WTC11 (cell line): ENCODE measurements at regions not wholly inside any gene's neighbourhood (a gene's known extent, or its start where the extent isn't known, plus 50 kb on each side); places are given as distances from the start of the nearest gene placed in this dataset.

Experiments used
- ATAC-seq: fragments of 200-7000 bp; cut with Tn5 transposase; 2 replicates; pipeline ENCODE4 v1.10.0; 2021; ENCODE audit warnings: mild to moderate bottlenecking, moderate library complexity
- CTCF ChIA-PET: fragments of 300-600 bp; sonication (Branson Sonifier 250); formaldehyde crosslinking; loops from one replicate; lab custom pipeline; 2021; ENCODE audit warnings: antibody characterized with exemption; lab: Charles Lee
- POLR2A ChIA-PET: fragments of 350-600 bp; sonication (Branson Sonifier 250); formaldehyde crosslinking; loops from one replicate; lab custom pipeline; 2021; ENCODE audit warnings: antibody characterized with exemption; lab: Charles Lee
- DNase-seq: peaks from one replicate; pipeline ENCODE4 v3.0.0; 2021; ENCODE audit warnings: low spot score
- H3K27ac Mint-ChIP-seq: 2 replicates; pipeline ENCODE4 v1.8.0; 2021; ENCODE audit warnings: mixed read lengths
- H3K27me3 Mint-ChIP-seq: 2 replicates; pipeline ENCODE4 v1.8.0; 2021; ENCODE audit warnings: low read depth, mild to moderate bottlenecking, moderate library complexity, mixed read lengths
- H3K36me3 Mint-ChIP-seq: 2 replicates; pipeline ENCODE4 v1.8.0; 2021; ENCODE audit warnings: mixed read lengths
- H3K4me1 Mint-ChIP-seq: 2 replicates; pipeline ENCODE4 v1.8.0; 2022; ENCODE audit warnings: mixed read lengths
- H3K4me3 Mint-ChIP-seq: 2 replicates; pipeline ENCODE4 v1.8.0; 2021; ENCODE audit warnings: mild to moderate bottlenecking, moderate library complexity, mixed read lengths
- H3K9me3 Mint-ChIP-seq: 2 replicates; pipeline ENCODE4 v1.8.0; 2021; ENCODE audit warnings: mixed read lengths
- CREB1 ChIP-seq: sonication (generic); formaldehyde crosslinking; IDR thresholded peaks from 2 replicates; pipeline ENCODE4 v1.8.0; 2023; ENCODE audit warnings: mild to moderate bottlenecking, missing genetic modification reagents
- JUN ChIP-seq: sonication (generic); formaldehyde crosslinking; IDR thresholded peaks from 2 replicates; pipeline ENCODE4 v1.8.0; 2023; ENCODE audit warnings: mild to moderate bottlenecking, missing genetic modification reagents
- NFYB ChIP-seq: sonication (generic); formaldehyde crosslinking; conservative IDR thresholded peaks from 2 replicates; pipeline ENCODE4 v1.8.0; 2022; ENCODE audit warnings: low read depth, missing genetic modification reagents
- SP1 ChIP-seq: sonication (generic); formaldehyde crosslinking; conservative IDR thresholded peaks from 2 replicates; pipeline ENCODE4 v1.8.1; 2022; ENCODE audit warnings: missing genetic modification reagents
- TEAD1 ChIP-seq: sonication (generic); formaldehyde crosslinking; IDR thresholded peaks from 2 replicates; pipeline ENCODE4 v1.8.0; 2022; ENCODE audit warnings: mild to moderate bottlenecking, missing genetic modification reagents
- ZNF317 ChIP-seq: sonication (generic); formaldehyde crosslinking; IDR thresholded peaks from 2 replicates; pipeline ENCODE4 v1.8.1; 2023; ENCODE audit warnings: low read depth, mild to moderate bottlenecking, moderate library complexity, missing genetic modification reagents, borderline replicate concordance
- ZNF416 ChIP-seq: fragments of 250-450 bp; sonication (Bioruptor Pico); IDR thresholded peaks from 2 replicates; pipeline ENCODE4 v1.9.0; 2021; ENCODE audit warnings: mild to moderate bottlenecking, inconsistent platforms
- ZNF423 ChIP-seq: fragments of 250-450 bp; sonication (Bioruptor Pico); IDR thresholded peaks from 2 replicates; pipeline ENCODE4 v2.1.2; 2022; ENCODE audit warnings: mild to moderate bottlenecking, moderate library complexity
- TF ChIP-seq, protein P1 (sequence below): sonication (generic); formaldehyde crosslinking; IDR thresholded peaks from 2 replicates; pipeline ENCODE4 v1.8.1; 2023; ENCODE audit warnings: mild to moderate bottlenecking, missing genetic modification reagents, moderate library complexity
- TF ChIP-seq, protein P2 (sequence below): sonication (generic); formaldehyde crosslinking; IDR thresholded peaks from 2 replicates; pipeline ENCODE4 v1.8.0; 2022; ENCODE audit warnings: mild to moderate bottlenecking, missing genetic modification reagents
- TF ChIP-seq, protein P3 (sequence below): sonication (generic); formaldehyde crosslinking; IDR thresholded peaks from 2 replicates; pipeline ENCODE4 v1.8.1; 2023; ENCODE audit warnings: mild to moderate bottlenecking, missing genetic modification reagents, moderate library complexity
- TF ChIP-seq, protein P4 (sequence below): sonication (generic); formaldehyde crosslinking; IDR thresholded peaks from 2 replicates; pipeline ENCODE4 v1.8.1; 2023; ENCODE audit warnings: mild to moderate bottlenecking, moderate library complexity, missing genetic modification reagents
- TF ChIP-seq, protein P5 (sequence below): fragments of 250-450 bp; sonication (Bioruptor Pico); IDR thresholded peaks from 2 replicates; pipeline ENCODE4 v1.8.0; 2021; ENCODE audit warnings: mild to moderate bottlenecking
- TF ChIP-seq, protein P6 (sequence below): sonication (generic); formaldehyde crosslinking; IDR thresholded peaks from 2 replicates; pipeline ENCODE4 v1.8.1; 2022; ENCODE audit warnings: mild to moderate bottlenecking, missing genetic modification reagents, moderate library complexity, borderline replicate concordance
- TF ChIP-seq, protein P7 (sequence below): sonication (generic); formaldehyde crosslinking; IDR thresholded peaks from 2 replicates; pipeline ENCODE4 v1.8.1; 2022; ENCODE audit warnings: mild to moderate bottlenecking, moderate library complexity, missing genetic modification reagents
- TF ChIP-seq, protein P8 (sequence below): fragments of 250-450 bp; sonication (Bioruptor Pico); IDR thresholded peaks from 2 replicates; pipeline ENCODE4 v1.9.0; 2021; ENCODE audit warnings: mild to moderate bottlenecking, borderline replicate concordance

DNA sequence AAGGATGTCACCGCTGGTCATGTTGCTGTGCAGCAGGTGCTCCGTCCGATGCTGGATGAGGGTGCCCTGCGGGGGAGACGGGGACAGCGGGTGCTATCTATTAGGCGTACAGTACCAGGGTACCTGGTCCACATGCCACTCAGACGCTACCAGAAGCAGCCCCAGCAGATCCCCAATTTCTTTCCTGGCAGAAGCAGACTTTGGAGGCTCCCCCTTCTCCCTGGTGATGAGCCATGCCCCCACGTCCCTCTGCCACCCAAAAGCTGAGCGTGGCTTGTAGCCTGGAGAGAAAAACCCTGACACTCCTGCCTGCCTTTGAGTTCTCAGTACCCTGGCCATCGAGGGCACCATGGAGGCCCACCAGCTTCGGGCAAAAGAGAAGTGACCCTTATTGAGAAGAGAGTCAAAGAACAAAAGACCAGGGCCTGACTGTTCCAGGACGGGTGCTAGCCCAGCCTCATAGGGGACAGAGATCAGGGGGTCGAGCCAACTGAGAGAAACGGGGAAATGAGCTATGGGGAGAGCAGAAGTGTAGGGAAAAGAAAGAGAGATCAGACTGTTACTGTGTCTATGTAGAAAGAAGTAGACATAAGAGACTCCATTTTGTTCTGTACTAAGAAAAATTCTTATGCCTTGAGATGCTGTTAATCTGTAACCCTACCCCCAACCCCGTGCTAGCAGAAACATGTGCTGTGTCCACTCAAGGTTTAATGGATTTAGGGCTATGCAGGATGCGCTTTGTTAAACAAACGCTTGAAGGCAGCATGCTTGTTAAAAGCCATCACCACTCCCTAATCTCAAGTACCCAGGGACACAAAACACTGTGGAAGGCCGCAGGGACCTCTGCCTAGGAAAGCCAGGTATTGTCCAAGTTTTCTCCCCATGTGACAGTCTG, 62.0 kb upstream of the ZNF354B start:
- DNase-seq = no peak
- Mint-ChIP-seq H3K4me1 (peaks cover 14% of the 10 kb centered on the region), H3K36me3 (peaks cover 23% of the 10 kb centered on the region), H3K27me3 (no peaks in the 10 kb centered on the region), H3K4me3 (no peak overlapping the region), H3K9me3 (peaks cover 4% of the 10 kb centered on the region)
- CTCF ChIA-PET = no interaction called here
- TF ChIP-seq CREB1 (CRISPR knock-in tag) = no peak
- TF ChIP-seq, protein P1, sequence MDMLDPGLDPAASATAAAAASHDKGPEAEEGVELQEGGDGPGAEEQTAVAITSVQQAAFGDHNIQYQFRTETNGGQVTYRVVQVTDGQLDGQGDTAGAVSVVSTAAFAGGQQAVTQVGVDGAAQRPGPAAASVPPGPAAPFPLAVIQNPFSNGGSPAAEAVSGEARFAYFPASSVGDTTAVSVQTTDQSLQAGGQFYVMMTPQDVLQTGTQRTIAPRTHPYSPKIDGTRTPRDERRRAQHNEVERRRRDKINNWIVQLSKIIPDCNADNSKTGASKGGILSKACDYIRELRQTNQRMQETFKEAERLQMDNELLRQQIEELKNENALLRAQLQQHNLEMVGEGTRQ (CRISPR knock-in tag) = no peak
- no peak for TF ChIP-seq ZNF416
- TF ChIP-seq ZNF423 (CRISPR knock-in tag) = no peak
- TF ChIP-seq ZNF317 = no peak
- TF ChIP-seq, protein P2, sequence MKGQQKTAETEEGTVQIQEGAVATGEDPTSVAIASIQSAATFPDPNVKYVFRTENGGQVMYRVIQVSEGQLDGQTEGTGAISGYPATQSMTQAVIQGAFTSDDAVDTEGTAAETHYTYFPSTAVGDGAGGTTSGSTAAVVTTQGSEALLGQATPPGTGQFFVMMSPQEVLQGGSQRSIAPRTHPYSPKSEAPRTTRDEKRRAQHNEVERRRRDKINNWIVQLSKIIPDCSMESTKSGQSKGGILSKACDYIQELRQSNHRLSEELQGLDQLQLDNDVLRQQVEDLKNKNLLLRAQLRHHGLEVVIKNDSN = no peak
- TF ChIP-seq SP1 (CRISPR knock-in tag) = no peak
- TF ChIP-seq, protein P3, sequence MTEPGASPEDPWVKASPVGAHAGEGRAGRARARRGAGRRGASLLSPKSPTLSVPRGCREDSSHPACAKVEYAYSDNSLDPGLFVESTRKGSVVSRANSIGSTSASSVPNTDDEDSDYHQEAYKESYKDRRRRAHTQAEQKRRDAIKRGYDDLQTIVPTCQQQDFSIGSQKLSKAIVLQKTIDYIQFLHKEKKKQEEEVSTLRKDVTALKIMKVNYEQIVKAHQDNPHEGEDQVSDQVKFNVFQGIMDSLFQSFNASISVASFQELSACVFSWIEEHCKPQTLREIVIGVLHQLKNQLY (CRISPR knock-in tag) = no peak
- no peak for TF ChIP-seq NFYB (CRISPR knock-in tag)
- TF ChIP-seq, protein P4, sequence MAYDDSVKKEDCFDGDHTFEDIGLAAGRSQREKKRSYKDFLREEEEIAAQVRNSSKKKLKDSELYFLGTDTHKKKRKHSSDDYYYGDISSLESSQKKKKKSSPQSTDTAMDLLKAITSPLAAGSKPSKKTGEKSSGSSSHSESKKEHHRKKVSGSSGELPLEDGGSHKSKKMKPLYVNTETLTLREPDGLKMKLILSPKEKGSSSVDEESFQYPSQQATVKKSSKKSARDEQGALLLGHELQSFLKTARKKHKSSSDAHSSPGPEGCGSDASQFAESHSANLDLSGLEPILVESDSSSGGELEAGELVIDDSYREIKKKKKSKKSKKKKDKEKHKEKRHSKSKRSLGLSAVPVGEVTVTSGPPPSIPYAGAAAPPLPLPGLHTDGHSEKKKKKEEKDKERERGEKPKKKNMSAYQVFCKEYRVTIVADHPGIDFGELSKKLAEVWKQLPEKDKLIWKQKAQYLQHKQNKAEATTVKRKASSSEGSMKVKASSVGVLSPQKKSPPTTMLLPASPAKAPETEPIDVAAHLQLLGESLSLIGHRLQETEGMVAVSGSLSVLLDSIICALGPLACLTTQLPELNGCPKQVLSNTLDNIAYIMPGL = no peak
- TF ChIP-seq, protein P5, sequence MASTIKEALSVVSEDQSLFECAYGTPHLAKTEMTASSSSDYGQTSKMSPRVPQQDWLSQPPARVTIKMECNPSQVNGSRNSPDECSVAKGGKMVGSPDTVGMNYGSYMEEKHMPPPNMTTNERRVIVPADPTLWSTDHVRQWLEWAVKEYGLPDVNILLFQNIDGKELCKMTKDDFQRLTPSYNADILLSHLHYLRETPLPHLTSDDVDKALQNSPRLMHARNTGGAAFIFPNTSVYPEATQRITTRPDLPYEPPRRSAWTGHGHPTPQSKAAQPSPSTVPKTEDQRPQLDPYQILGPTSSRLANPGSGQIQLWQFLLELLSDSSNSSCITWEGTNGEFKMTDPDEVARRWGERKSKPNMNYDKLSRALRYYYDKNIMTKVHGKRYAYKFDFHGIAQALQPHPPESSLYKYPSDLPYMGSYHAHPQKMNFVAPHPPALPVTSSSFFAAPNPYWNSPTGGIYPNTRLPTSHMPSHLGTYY (CRISPR knock-in tag) = no peak
- TF ChIP-seq, protein P6, sequence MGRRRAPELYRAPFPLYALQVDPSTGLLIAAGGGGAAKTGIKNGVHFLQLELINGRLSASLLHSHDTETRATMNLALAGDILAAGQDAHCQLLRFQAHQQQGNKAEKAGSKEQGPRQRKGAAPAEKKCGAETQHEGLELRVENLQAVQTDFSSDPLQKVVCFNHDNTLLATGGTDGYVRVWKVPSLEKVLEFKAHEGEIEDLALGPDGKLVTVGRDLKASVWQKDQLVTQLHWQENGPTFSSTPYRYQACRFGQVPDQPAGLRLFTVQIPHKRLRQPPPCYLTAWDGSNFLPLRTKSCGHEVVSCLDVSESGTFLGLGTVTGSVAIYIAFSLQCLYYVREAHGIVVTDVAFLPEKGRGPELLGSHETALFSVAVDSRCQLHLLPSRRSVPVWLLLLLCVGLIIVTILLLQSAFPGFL = no peak
- no peak for TF ChIP-seq JUN
- TF ChIP-seq, all 79 proteins: peak for 0
- H3K27ac Mint-ChIP-seq = peak overlapping the region; percentile 31
- no peak for ATAC-seq
- POLR2A ChIA-PET = no interaction called here

DNA sequence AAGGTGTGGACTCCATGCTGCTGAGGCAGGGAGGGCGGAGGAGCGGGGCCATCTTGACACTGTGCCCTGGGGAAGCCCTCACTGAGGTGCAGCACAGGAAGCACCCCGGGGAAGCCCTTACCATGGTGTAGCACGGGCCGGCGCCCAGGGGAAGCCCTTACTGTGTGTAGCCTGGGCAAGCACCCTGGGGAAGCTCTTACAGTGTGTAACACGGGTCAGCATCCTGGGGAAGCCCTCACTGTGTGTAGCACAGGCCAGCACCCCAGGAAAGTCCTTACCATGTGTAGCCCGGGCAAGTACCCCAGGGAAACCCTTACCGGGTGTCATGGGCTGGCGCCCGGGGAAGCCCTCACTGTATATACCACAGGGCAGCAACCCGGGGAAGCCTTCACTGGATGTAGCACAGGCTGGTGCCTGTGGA, 62.6 kb upstream of the ZNF354B start:
- peaks cover 20% of the 10 kb centered on the region for H3K36me3 Mint-ChIP-seq
- no peak overlapping the region for H3K4me3 Mint-ChIP-seq
- CTCF ChIA-PET = no interaction called here
- no peak for ATAC-seq
- no peak overlapping the region for H3K27ac Mint-ChIP-seq
- no peaks in the 10 kb centered on the region for H3K27me3 Mint-ChIP-seq
- POLR2A ChIA-PET = no interaction called here
- TF ChIP-seq TEAD1 = no peak
- TF ChIP-seq, protein P3 (CRISPR knock-in tag) = no peak
- TF ChIP-seq, protein P7, sequence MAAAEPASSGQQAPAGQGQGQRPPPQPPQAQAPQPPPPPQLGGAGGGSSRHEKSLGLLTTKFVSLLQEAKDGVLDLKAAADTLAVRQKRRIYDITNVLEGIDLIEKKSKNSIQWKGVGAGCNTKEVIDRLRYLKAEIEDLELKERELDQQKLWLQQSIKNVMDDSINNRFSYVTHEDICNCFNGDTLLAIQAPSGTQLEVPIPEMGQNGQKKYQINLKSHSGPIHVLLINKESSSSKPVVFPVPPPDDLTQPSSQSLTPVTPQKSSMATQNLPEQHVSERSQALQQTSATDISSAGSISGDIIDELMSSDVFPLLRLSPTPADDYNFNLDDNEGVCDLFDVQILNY (CRISPR knock-in tag) = no peak
- TF ChIP-seq, protein P8, sequence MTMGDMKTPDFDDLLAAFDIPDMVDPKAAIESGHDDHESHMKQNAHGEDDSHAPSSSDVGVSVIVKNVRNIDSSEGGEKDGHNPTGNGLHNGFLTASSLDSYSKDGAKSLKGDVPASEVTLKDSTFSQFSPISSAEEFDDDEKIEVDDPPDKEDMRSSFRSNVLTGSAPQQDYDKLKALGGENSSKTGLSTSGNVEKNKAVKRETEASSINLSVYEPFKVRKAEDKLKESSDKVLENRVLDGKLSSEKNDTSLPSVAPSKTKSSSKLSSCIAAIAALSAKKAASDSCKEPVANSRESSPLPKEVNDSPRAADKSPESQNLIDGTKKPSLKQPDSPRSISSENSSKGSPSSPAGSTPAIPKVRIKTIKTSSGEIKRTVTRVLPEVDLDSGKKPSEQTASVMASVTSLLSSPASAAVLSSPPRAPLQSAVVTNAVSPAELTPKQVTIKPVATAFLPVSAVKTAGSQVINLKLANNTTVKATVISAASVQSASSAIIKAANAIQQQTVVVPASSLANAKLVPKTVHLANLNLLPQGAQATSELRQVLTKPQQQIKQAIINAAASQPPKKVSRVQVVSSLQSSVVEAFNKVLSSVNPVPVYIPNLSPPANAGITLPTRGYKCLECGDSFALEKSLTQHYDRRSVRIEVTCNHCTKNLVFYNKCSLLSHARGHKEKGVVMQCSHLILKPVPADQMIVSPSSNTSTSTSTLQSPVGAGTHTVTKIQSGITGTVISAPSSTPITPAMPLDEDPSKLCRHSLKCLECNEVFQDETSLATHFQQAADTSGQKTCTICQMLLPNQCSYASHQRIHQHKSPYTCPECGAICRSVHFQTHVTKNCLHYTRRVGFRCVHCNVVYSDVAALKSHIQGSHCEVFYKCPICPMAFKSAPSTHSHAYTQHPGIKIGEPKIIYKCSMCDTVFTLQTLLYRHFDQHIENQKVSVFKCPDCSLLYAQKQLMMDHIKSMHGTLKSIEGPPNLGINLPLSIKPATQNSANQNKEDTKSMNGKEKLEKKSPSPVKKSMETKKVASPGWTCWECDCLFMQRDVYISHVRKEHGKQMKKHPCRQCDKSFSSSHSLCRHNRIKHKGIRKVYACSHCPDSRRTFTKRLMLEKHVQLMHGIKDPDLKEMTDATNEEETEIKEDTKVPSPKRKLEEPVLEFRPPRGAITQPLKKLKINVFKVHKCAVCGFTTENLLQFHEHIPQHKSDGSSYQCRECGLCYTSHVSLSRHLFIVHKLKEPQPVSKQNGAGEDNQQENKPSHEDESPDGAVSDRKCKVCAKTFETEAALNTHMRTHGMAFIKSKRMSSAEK (CRISPR knock-in tag) = no peak
- TF ChIP-seq, all 79 proteins: peak for 0
- DNase-seq = no peak
- peaks cover 4% of the 10 kb centered on the region for H3K9me3 Mint-ChIP-seq
- peaks cover 14% of the 10 kb centered on the region for H3K4me1 Mint-ChIP-seq
